MM.1S (cell line): ENCODE measurements at regions not wholly inside any gene's neighbourhood (a gene's known extent, or its start where the extent isn't known, plus 50 kb on each side); places are given as distances from the start of the nearest gene placed in this dataset.

ENCODE experiments used
- EZH2 ChIP-seq: fragments of 300-600 bp; sonication (generic); optimal IDR thresholded peaks from 2 replicates; pipeline ENCODE3; 2017; ENCODE audit warnings: low read depth, mild to moderate bottlenecking, antibody characterized with exemption, low read length, mixed read lengths
- EZH2phosphoT487 ChIP-seq: fragments of 300-600 bp; sonication (generic); IDR thresholded peaks from 2 replicates; pipeline ENCODE4 v1.6.1; 2018; ENCODE audit warnings: antibody characterized with exemption, low read length
- TF ChIP-seq, protein P1 (sequence below): fragments of 300-600 bp; sonication (generic); IDR thresholded peaks from 2 replicates; pipeline ENCODE4 v1.5.1; 2016; ENCODE audit warnings: antibody characterized with exemption, low read length, mixed read lengths

DNA sequence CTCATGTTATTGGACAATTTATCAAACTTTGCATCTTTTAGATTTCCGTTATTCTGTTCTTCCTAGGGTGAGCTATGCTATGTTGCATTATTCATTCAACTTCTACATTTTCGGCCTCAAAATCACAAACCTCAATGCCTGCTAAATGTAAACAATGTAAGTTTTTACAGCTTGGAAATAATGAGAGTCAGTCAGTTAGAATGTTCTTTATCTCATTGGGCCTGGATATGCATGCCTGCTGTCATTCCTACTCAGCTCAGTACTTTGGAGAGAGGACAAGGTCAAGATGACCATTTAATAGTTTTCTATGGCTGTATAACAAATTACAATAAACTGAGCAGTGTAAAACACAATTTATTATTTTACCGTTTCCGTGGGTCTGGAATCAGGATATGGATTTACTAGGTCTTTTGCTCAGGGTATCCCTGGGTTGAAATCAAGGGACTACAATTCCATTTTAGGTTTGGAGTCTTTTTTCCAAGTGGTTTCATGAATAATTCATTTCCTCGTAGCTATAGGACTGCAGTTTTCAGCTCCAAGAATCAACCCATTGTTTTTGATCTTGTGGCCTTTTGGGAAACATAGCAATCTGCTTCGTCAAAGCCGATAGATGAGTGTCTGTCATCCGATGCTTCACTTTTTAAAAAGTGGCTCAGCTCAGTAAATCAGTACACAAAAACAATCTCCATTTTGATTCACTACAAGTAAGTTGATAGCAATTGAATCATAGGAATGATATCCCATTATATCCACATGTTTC lies 1143.2 kb upstream of the CDH6 start:
- TF ChIP-seq, protein P1, sequence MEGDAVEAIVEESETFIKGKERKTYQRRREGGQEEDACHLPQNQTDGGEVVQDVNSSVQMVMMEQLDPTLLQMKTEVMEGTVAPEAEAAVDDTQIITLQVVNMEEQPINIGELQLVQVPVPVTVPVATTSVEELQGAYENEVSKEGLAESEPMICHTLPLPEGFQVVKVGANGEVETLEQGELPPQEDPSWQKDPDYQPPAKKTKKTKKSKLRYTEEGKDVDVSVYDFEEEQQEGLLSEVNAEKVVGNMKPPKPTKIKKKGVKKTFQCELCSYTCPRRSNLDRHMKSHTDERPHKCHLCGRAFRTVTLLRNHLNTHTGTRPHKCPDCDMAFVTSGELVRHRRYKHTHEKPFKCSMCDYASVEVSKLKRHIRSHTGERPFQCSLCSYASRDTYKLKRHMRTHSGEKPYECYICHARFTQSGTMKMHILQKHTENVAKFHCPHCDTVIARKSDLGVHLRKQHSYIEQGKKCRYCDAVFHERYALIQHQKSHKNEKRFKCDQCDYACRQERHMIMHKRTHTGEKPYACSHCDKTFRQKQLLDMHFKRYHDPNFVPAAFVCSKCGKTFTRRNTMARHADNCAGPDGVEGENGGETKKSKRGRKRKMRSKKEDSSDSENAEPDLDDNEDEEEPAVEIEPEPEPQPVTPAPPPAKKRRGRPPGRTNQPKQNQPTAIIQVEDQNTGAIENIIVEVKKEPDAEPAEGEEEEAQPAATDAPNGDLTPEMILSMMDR = no peak
- TF ChIP-seq EZH2 (no peak), EZH2phosphoT487 (no peak)
